SHP77 treated with DMSO at 0.1 percent for 48 hours (cell line): ENCODE measurements at regions not wholly inside any gene's neighbourhood (a gene's known extent, or its start where the extent isn't known, plus 50 kb on each side); places are given as distances from the start of the nearest gene placed in this dataset.
"Not testable (repeated sequence)": the region's sequence is repeated elsewhere in the genome, so short reads cannot be mapped to it uniquely, and the experiment has no call there.

ENCODE experiments used
- DNase-seq: peaks from one replicate; lab custom pipeline; 2025; lab: John Stamatoyannopoulos, UW

- DNase-seq, result no peak
Measured at GRCh38 chr1:214980921-214981320, 101.6 kb upstream of the KCNK2 start.

GRCh38 chr1:214983126-214983869 is 99.2 kb upstream of the KCNK2 start:
- DNase-seq, result no peak

- DNase-seq, result no peak
Measured at GRCh38 chr1:214989341-214989740, 93.2 kb upstream of the KCNK2 start.

- DNase-seq, result no peak
Measured at GRCh38 chr1:214990619-214991018, 91.9 kb upstream of the KCNK2 start.

GRCh38 chr1:214991691-214992315 is 90.7 kb upstream of the KCNK2 start:
- no peak for DNase-seq

GRCh38 chr1:214993419-214993818 is 89.1 kb upstream of the KCNK2 start:
- no peak for DNase-seq

- no peak for DNase-seq
Measured at GRCh38 chr1:214997685-214998084, 84.9 kb upstream of the KCNK2 start.

GRCh38 chr1:215001419-215002021 is 81.0 kb upstream of the KCNK2 start:
- DNase-seq, result no peak

- no peak for DNase-seq
Measured at GRCh38 chr1:215002471-215002870, 80.1 kb upstream of the KCNK2 start.

GRCh38 chr1:215003686-215004085 is 78.9 kb upstream of the KCNK2 start:
- DNase-seq, result no peak

- no peak for DNase-seq
Measured at GRCh38 chr1:215004121-215004827, 78.3 kb upstream of the KCNK2 start.

- DNase-seq, result no peak
Measured at GRCh38 chr1:215005078-215005477, 77.5 kb upstream of the KCNK2 start.

- no peak for DNase-seq
Measured at GRCh38 chr1:215005656-215006345, 76.7 kb upstream of the KCNK2 start.

- no peak for DNase-seq
Measured at GRCh38 chr1:215007880-215008279, 74.7 kb upstream of the KCNK2 start.

GRCh38 chr1:215018555-215018954 is 64.0 kb upstream of the KCNK2 start:
- no peak for DNase-seq

GRCh38 chr1:215022204-215022603 is 60.3 kb upstream of the KCNK2 start:
- no peak for DNase-seq

GRCh38 chr1:215022741-215023141 is 59.8 kb upstream of the KCNK2 start:
- DNase-seq, result no peak

- DNase-seq, result no peak
Measured at GRCh38 chr1:215023155-215023832, 59.2 kb upstream of the KCNK2 start.

- DNase-seq, result no peak
Measured at GRCh38 chr1:215028954-215029353, 53.6 kb upstream of the KCNK2 start.

- DNase-seq, result not testable (repeated sequence)
Measured at GRCh38 chr1:215030581-215030980, 52.0 kb upstream of the KCNK2 start.

- DNase-seq, result no peak
Measured at GRCh38 chr1:215031392-215031791, 51.1 kb upstream of the KCNK2 start.
